Breast epithelium (tissue), 4 donors: ENCODE measurements at regions not wholly inside any gene's neighbourhood (a gene's known extent, or its start where the extent isn't known, plus 50 kb on each side); places are given as distances from the start of the nearest gene placed in this dataset.

Experiments
- DNase-seq, 2 donors: peaks; one replicate each; pipeline ENCODE4 v3.0.0-alpha.2; 2019; ENCODE audit warnings: low spot score in 2 of 2
- H3K27ac ChIP-seq, 2 donors: fragments of 200-600 bp; sonication (generic) in 1 of 2; one replicate each; pipeline ENCODE4 v1.5.1; 2016 to 2019; ENCODE audit warnings: mild to moderate bottlenecking in 1 of 2
- H3K27me3 ChIP-seq, 2 donors: fragments of 200-600 bp; sonication (generic) in 1 of 2; one replicate each; pipeline versions ENCODE4 v1.5.1 to v1.6.0; 2017 to 2019; ENCODE audit warnings: control low read depth in 1 of 2, mild to moderate bottlenecking in 1 of 2
- H3K36me3 ChIP-seq: fragments of 200-600 bp; one replicate; pipeline ENCODE4 v1.5.1; 2019
- H3K4me1 ChIP-seq, 2 donors: fragments of 200-600 bp; sonication (generic); one replicate each; pipeline ENCODE4 v1.5.1; 2016 to 2019; ENCODE audit warnings: control low read depth in 1 of 2
- H3K4me3 ChIP-seq, 3 donors: fragments of 200-600 bp; sonication (generic); 1 replicate in 2 of 3; 2 replicates in 1 of 3; pipeline ENCODE4 v1.5.1; 2016 to 2019; ENCODE audit warnings: mild to moderate bottlenecking in 3 of 3, moderate library complexity in 2 of 3
- H3K9me3 ChIP-seq, 2 donors: fragments of 200-600 bp; sonication (generic) in 1 of 2; one replicate each; pipeline ENCODE4 v1.5.1; 2016 to 2019; ENCODE audit warnings: control low read depth in 1 of 2
- CTCF ChIP-seq, 3 donors: fragments of 450-650 bp; IDR thresholded peaks; one replicate each; pipeline ENCODE4 v1.5.1; 2016 to 2017; ENCODE audit warnings: antibody characterized with exemption in 3 of 3, mild to moderate bottlenecking in 3 of 3, moderate library complexity in 3 of 3
- POLR2A ChIP-seq: fragments of 450-650 bp; IDR thresholded peaks from one replicate; pipeline ENCODE4 v1.6.1; 2016; ENCODE audit warnings: antibody characterized with exemption, mild to moderate bottlenecking, moderate library complexity
- POLR2AphosphoS5 ChIP-seq, 3 donors: sonication (generic); formaldehyde crosslinking; IDR thresholded peaks; one replicate each; pipeline ENCODE4 v1.6.1; 2017; ENCODE audit warnings: antibody characterized with exemption in 3 of 3
- intact Hi-C: fragments of 100-400 bp; cut with DNase I; formaldehyde crosslinking; loops from one replicate; pipeline ENCODE4 v1.15.1; 2023; ENCODE audit warnings: low total_unique reads

DNA sequence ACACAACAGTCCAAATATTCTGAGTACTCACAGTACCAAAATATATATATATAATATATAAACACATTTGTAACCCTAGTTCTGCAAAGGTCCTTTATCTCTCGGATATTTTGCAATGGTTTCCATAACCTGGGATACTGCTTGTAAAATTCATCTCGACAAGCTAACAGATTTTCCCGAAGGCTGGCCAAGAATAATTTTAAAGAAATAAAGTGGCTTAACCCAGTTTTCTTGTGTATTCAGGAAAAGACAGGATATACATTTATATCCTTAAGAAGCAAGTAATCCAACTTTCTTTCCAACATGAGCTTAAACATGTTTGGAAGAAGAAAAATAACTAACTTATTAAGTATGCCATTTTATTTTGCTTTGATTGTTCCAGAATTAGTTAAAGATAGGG lies 348.7 kb upstream of the RUNX1 start:
- H3K27ac ChIP-seq = no peak overlapping the region
- DNase-seq = no peak
- intact Hi-C loops = no loop called here

GRCh38 chr21:35396655-35397054 lies 347.6 kb upstream of the RUNX1 start:
- intact Hi-C loops = no loop called here

More for the DNA sequence above, 348.7 kb upstream of the RUNX1 start:
- no peak for TF ChIP-seq POLR2AphosphoS5 (IDR thresholded peaks at IDR 0.05)
- no peak for TF ChIP-seq POLR2A
- no peak for TF ChIP-seq CTCF (IDR thresholded peaks at IDR 0.05)
- Histone ChIP-seq H3K4me1 (no peaks in the 10 kb centered on the region), H3K36me3 (no peaks in the 10 kb centered on the region), H3K27me3 (no peaks in the 10 kb centered on the region), H3K9me3 (no peaks in the 10 kb centered on the region), H3K4me3 (no peak overlapping the region)

GRCh38 chr21:35395728-35396127 lies 346.6 kb upstream of the RUNX1 start:
- Histone ChIP-seq H3K36me3 (no peaks in the 10 kb centered on the region), H3K4me3 (no peak overlapping the region), H3K27ac (no peak overlapping the region), H3K4me1 (no peaks in the 10 kb centered on the region), H3K9me3 (no peaks in the 10 kb centered on the region), H3K27me3 (no peaks in the 10 kb centered on the region)
- no peak for DNase-seq
- intact Hi-C loops = no loop called here
- TF ChIP-seq POLR2A (no peak), CTCF (IDR thresholded peaks at IDR 0.05) (no peak), POLR2AphosphoS5 (IDR thresholded peaks at IDR 0.05) (no peak)

More at GRCh38 chr21:35396655-35397054, 347.6 kb upstream of the RUNX1 start:
- Histone ChIP-seq H3K4me3 (no peak overlapping the region), H3K9me3 (no peaks in the 10 kb centered on the region), H3K27me3 (no peaks in the 10 kb centered on the region), H3K36me3 (no peaks in the 10 kb centered on the region), H3K4me1 (no peaks in the 10 kb centered on the region), H3K27ac (no peak overlapping the region)
- no peak for DNase-seq
- no peak for TF ChIP-seq POLR2AphosphoS5 (IDR thresholded peaks at IDR 0.05)
- no peak for TF ChIP-seq POLR2A
- TF ChIP-seq CTCF (IDR thresholded peaks at IDR 0.05) = no peak

GRCh38 chr21:35394634-35395369 lies 345.7 kb upstream of the RUNX1 start:
- Histone ChIP-seq H3K27me3 (no peaks in the 10 kb centered on the region), H3K27ac (no peak overlapping the region), H3K4me1 (no peaks in the 10 kb centered on the region), H3K36me3 (no peaks in the 10 kb centered on the region), H3K4me3 (no peak overlapping the region), H3K9me3 (no peaks in the 10 kb centered on the region)
- intact Hi-C loops = no loop called here
- TF ChIP-seq POLR2AphosphoS5 (IDR thresholded peaks at IDR 0.05) = no peak
- TF ChIP-seq POLR2A = no peak
- TF ChIP-seq CTCF (IDR thresholded peaks at IDR 0.05) = no peak
- DNase-seq = no peak

GRCh38 chr21:35394049-35394448 lies 344.9 kb upstream of the RUNX1 start:
- no peaks in the 10 kb centered on the region for H3K36me3 ChIP-seq
- H3K4me1 ChIP-seq = no peaks in the 10 kb centered on the region
- H3K4me3 ChIP-seq = no peak overlapping the region
- no peaks in the 10 kb centered on the region for H3K27me3 ChIP-seq
- no peaks in the 10 kb centered on the region for H3K9me3 ChIP-seq
- no peak for DNase-seq
- H3K27ac ChIP-seq = no peak overlapping the region
- intact Hi-C loops = no loop called here
- no peak for TF ChIP-seq POLR2AphosphoS5 (IDR thresholded peaks at IDR 0.05)
- no peak for TF ChIP-seq POLR2A
- no peak for TF ChIP-seq CTCF (IDR thresholded peaks at IDR 0.05)
